SK-N-SH treated with all-trans-retinoic acid at 6 μM for 48 hours (cell line): ENCODE measurements at regions not wholly inside any gene's neighbourhood (a gene's known extent, or its start where the extent isn't known, plus 50 kb on each side); places are given as distances from the start of the nearest gene placed in this dataset.

Experiments used
- ATAC-seq: fragments of 200-7000 bp; cut with Tn5 transposase; 3 replicates; pipeline ENCODE4 v1.9.1; 2020; ENCODE audit warnings: mild to moderate bottlenecking, moderate library complexity
- BACH2 ChIP-seq: fragments of 250-450 bp; sonication (Bioruptor Pico); IDR thresholded peaks from 2 replicates; pipeline ENCODE4 v1.9.0; 2021; ENCODE audit warnings: mild to moderate bottlenecking, borderline replicate concordance
- CREB5 ChIP-seq: fragments of 250-450 bp; sonication (Bioruptor Pico); IDR thresholded peaks from 2 replicates; pipeline ENCODE4 v1.5.1; 2020; ENCODE audit warnings: low read depth, mild to moderate bottlenecking, moderate library complexity
- CSDC2 ChIP-seq: fragments of 250-450 bp; sonication (Bioruptor Pico); IDR thresholded peaks from 2 replicates; pipeline ENCODE4 v1.5.0; 2020; ENCODE audit warnings: mild to moderate bottlenecking, moderate library complexity
- CSRNP3 ChIP-seq: fragments of 250-450 bp; sonication (Bioruptor Pico); IDR thresholded peaks from 2 replicates; pipeline ENCODE4 v1.5.1; 2021; ENCODE audit warnings: mild to moderate bottlenecking, moderate library complexity
- ESRRG ChIP-seq: fragments of 250-450 bp; sonication (Bioruptor Pico); IDR thresholded peaks from 2 replicates; pipeline ENCODE4 v1.6.1; 2021; ENCODE audit warnings: mild to moderate bottlenecking
- GLIS3 ChIP-seq: fragments of 250-450 bp; sonication (Bioruptor Pico); IDR thresholded peaks from 2 replicates; pipeline ENCODE4 v1.5.0; 2020; ENCODE audit warnings: mild to moderate bottlenecking, moderate library complexity
- OSR1 ChIP-seq: fragments of 250-450 bp; sonication (Bioruptor Pico); IDR thresholded peaks from 2 replicates; pipeline ENCODE4 v1.8.0; 2022; ENCODE audit warnings: moderate library complexity, mild to moderate bottlenecking, inconsistent platforms
- PATZ1 ChIP-seq: fragments of 250-450 bp; sonication (Bioruptor Pico); IDR thresholded peaks from 2 replicates; pipeline ENCODE4 v1.8.0; 2020; ENCODE audit warnings: mild to moderate bottlenecking, moderate library complexity, borderline replicate concordance
- POU6F1 ChIP-seq: fragments of 250-450 bp; sonication (Bioruptor Pico); IDR thresholded peaks from 2 replicates; pipeline ENCODE4 v1.8.0; 2021; ENCODE audit warnings: low read depth, mild to moderate bottlenecking, moderate library complexity, borderline replicate concordance
- PPARA ChIP-seq: fragments of 250-450 bp; sonication (Bioruptor Pico); IDR thresholded peaks from 2 replicates; pipeline ENCODE4 v1.5.0; 2020; ENCODE audit warnings: mild to moderate bottlenecking, borderline replicate concordance
- SNAI2 ChIP-seq: fragments of 250-450 bp; sonication (Bioruptor Pico); IDR thresholded peaks from 2 replicates; pipeline ENCODE4 v1.5.0; 2020; ENCODE audit warnings: mild to moderate bottlenecking, moderate library complexity
- TCF4 ChIP-seq: fragments of 250-450 bp; sonication (Bioruptor Pico); IDR thresholded peaks from 2 replicates; pipeline ENCODE4 v1.8.0; 2021; ENCODE audit warnings: mild to moderate bottlenecking, moderate library complexity, borderline replicate concordance
- TOX ChIP-seq: fragments of 250-450 bp; sonication (Bioruptor Pico); IDR thresholded peaks from 2 replicates; pipeline ENCODE4 v1.8.0; 2021; ENCODE audit warnings: mild to moderate bottlenecking, moderate library complexity, borderline replicate concordance
- TSHZ2 ChIP-seq: fragments of 250-450 bp; sonication (Bioruptor Pico); IDR thresholded peaks from 2 replicates; pipeline ENCODE4 v1.5.0; 2020; ENCODE audit warnings: mild to moderate bottlenecking, moderate library complexity
- ZC3H10 ChIP-seq: fragments of 250-450 bp; sonication (Bioruptor Pico); IDR thresholded peaks from 2 replicates; pipeline ENCODE4 v1.5.1; 2021; ENCODE audit warnings: mild to moderate bottlenecking, moderate library complexity
- ZFP3 ChIP-seq: fragments of 250-450 bp; sonication (Bioruptor Pico); IDR thresholded peaks from 2 replicates; pipeline ENCODE4 v1.5.0; 2020; ENCODE audit warnings: mild to moderate bottlenecking, moderate library complexity
- ZFP30 ChIP-seq: fragments of 450-650 bp; formaldehyde crosslinking; IDR thresholded peaks from 2 replicates; pipeline ENCODE4 v1.5.0; 2022; ENCODE audit warnings: mild to moderate bottlenecking, moderate library complexity
- ZNF565 ChIP-seq: fragments of 450-650 bp; formaldehyde crosslinking; conservative IDR thresholded peaks from 2 replicates; pipeline ENCODE4 v1.5.0; 2020; ENCODE audit warnings: low read depth, mild to moderate bottlenecking, moderate library complexity
- ZNF70 ChIP-seq: fragments of 450-650 bp; formaldehyde crosslinking; IDR thresholded peaks from 2 replicates; pipeline ENCODE4 v1.5.0; 2020; ENCODE audit warnings: mild to moderate bottlenecking, moderate library complexity
- ZNF8 ChIP-seq: fragments of 450-650 bp; formaldehyde crosslinking; IDR thresholded peaks from 2 replicates; pipeline ENCODE4 v1.5.0; 2020; ENCODE audit warnings: mild to moderate bottlenecking, moderate library complexity

GRCh38 chr19:29289020-29289419, 76.1 kb upstream of the UQCRFS1 start (continued):
- no peak for TF ChIP-seq TOX (CRISPR knock-in tag)
- no peak for TF ChIP-seq PPARA (CRISPR knock-in tag)
- TF ChIP-seq CSDC2, result no peak

- ATAC-seq, result no peak
- no peak for TF ChIP-seq CSRNP3 (CRISPR knock-in tag)
- no peak for TF ChIP-seq BACH2 (CRISPR knock-in tag)
- TF ChIP-seq ZNF8 (CRISPR knock-in tag), result no peak
- TF ChIP-seq CSDC2, result no peak
- TF ChIP-seq ESRRG (CRISPR knock-in tag), result no peak
- no peak for TF ChIP-seq ZFP30
- TF ChIP-seq ZNF565 (CRISPR knock-in tag), result no peak
- TF ChIP-seq ZC3H10, result no peak
- no peak for TF ChIP-seq POU6F1 (CRISPR knock-in tag)
These were observed 77.9 kb upstream of the UQCRFS1 start for GRCh38 chr19:29290853-29291252.

GRCh38 chr19:29292153-29292552, 79.2 kb upstream of the UQCRFS1 start:
- ATAC-seq, result no peak
- TF ChIP-seq ZNF8 (CRISPR knock-in tag), result no peak
- TF ChIP-seq POU6F1 (CRISPR knock-in tag), result no peak
- no peak for TF ChIP-seq TSHZ2 (CRISPR knock-in tag)
- TF ChIP-seq ESRRG (CRISPR knock-in tag), result no peak
- TF ChIP-seq PATZ1 (CRISPR knock-in tag), result no peak
- no peak for TF ChIP-seq CSRNP3 (CRISPR knock-in tag)
- TF ChIP-seq OSR1 (CRISPR knock-in tag), result no peak
- no peak for TF ChIP-seq BACH2 (CRISPR knock-in tag)
- no peak for TF ChIP-seq CREB5 (CRISPR knock-in tag)
- no peak for TF ChIP-seq CSDC2
- TF ChIP-seq SNAI2 (CRISPR knock-in tag), result no peak
- no peak for TF ChIP-seq ZFP3 (CRISPR knock-in tag)
- no peak for TF ChIP-seq ZNF70 (CRISPR knock-in tag)
- no peak for TF ChIP-seq TCF4
- TF ChIP-seq ZFP30, result no peak
- TF ChIP-seq TOX (CRISPR knock-in tag), result no peak
- TF ChIP-seq GLIS3 (CRISPR knock-in tag), result no peak
- TF ChIP-seq, all 23 proteins: peak for 0
